Hepatocyte (in vitro differentiated cells): ENCODE measurements at regions not wholly inside any gene's neighbourhood (a gene's known extent, or its start where the extent isn't known, plus 50 kb on each side); places are given as distances from the start of the nearest gene placed in this dataset.
"Not testable (repeated sequence)": the region's sequence is repeated elsewhere in the genome, so short reads cannot be mapped to it uniquely, and the experiment has no call there.

Source experiments
- DNase-seq: peaks from one replicate; pipeline ENCODE4 v3.0.0-alpha.2; 2016; ENCODE audit warnings: low spot score
- H2AFZ ChIP-seq: fragments of 200-600 bp; sonication (generic); 2 replicates; pipeline ENCODE4 v1.6.0; 2016; ENCODE audit warnings: antibody characterized with exemption, mild to moderate bottlenecking
- H3K27ac ChIP-seq: fragments of 200-600 bp; sonication (generic); 2 replicates; pipeline ENCODE4 v1.5.1; 2016; ENCODE audit warnings: mild to moderate bottlenecking
- H3K27me3 ChIP-seq: fragments of 200-600 bp; sonication (generic); 2 replicates; pipeline ENCODE4 v1.6.1; 2016
- H3K36me3 ChIP-seq: fragments of 200-600 bp; sonication (generic); replicated peaks from 2 replicates; pipeline ENCODE4 v1.5.1; 2016; ENCODE audit warnings: low read depth; ENCODE audit not compliant: insufficient read depth
- H3K4me1 ChIP-seq: fragments of 200-600 bp; sonication (generic); 2 replicates; pipeline ENCODE4 v1.5.1; 2016; ENCODE audit warnings: mild to moderate bottlenecking, moderate library complexity; ENCODE audit not compliant: insufficient read depth
- H3K4me2 ChIP-seq: fragments of 200-600 bp; sonication (generic); 2 replicates; pipeline ENCODE4 v1.6.0; 2016
- H3K4me3 ChIP-seq: fragments of 200-600 bp; sonication (generic); 2 replicates; pipeline ENCODE4 v1.5.1; 2016; ENCODE audit warnings: mild to moderate bottlenecking
- H3K79me2 ChIP-seq: fragments of 200-600 bp; sonication (generic); 2 replicates; pipeline ENCODE4 v1.6.0; 2017; ENCODE audit warnings: mild to moderate bottlenecking
- H3K9me2 ChIP-seq: fragments of 200-600 bp; sonication (generic); replicated peaks from 2 replicates; pipeline ENCODE4 v1.6.0; 2017; ENCODE audit warnings: mild to moderate bottlenecking; ENCODE audit not compliant: insufficient read depth
- H3K9me3 ChIP-seq: fragments of 200-600 bp; sonication (generic); 2 replicates; pipeline ENCODE4 v1.5.1; 2016; ENCODE audit warnings: low read depth, mild to moderate bottlenecking
- H4K20me1 ChIP-seq: fragments of 200-600 bp; sonication (generic); 2 replicates; pipeline ENCODE4 v1.6.0; 2016; ENCODE audit warnings: mild to moderate bottlenecking; ENCODE audit not compliant: insufficient read depth, poor library complexity, severe bottlenecking
- CTCF ChIP-seq: fragments of 200-600 bp; sonication (generic); IDR thresholded peaks from 2 replicates; pipeline ENCODE4 v1.5.1; 2016; ENCODE audit warnings: antibody characterized with exemption, mild to moderate bottlenecking; ENCODE audit not compliant: poor library complexity
- EZH2 ChIP-seq: fragments of 200-600 bp; sonication (generic); IDR thresholded peaks from 2 replicates; pipeline ENCODE4 v1.6.1; 2016; ENCODE audit warnings: antibody characterized with exemption, mild to moderate bottlenecking, borderline replicate concordance
- EZH2phosphoT487 ChIP-seq: fragments of 200-600 bp; sonication (generic); IDR thresholded peaks from one replicate; pipeline ENCODE4 v1.6.1; 2018; ENCODE audit warnings: antibody characterized with exemption, mild to moderate bottlenecking, low read depth, moderate library complexity; ENCODE audit not compliant: unreplicated experiment, severe bottlenecking
- WGBS: methylation state at CpG from one replicate; pipeline ENCODE4 v1.1.6; 2016; ENCODE audit warnings: low lambda C conversion rate; ENCODE audit errors: missing lambda C conversion rate; 5-methylcytosine and 5-hydroxymethylcytosine counted together

- H3K4me3 ChIP-seq, result no peak overlapping the region
- no peak for DNase-seq
- no peaks in the 10 kb centered on the region for H3K9me3 ChIP-seq
- no peaks in the 10 kb centered on the region for H3K9me2 ChIP-seq
- H3K27ac ChIP-seq, result no peak overlapping the region
- TF ChIP-seq CTCF (no peak), EZH2 (no peak), EZH2phosphoT487 (no peak)
- no peaks in the 10 kb centered on the region for H3K36me3 ChIP-seq
- H4K20me1 ChIP-seq, result no peaks in the 10 kb centered on the region
- H3K27me3 ChIP-seq, result no peaks in the 10 kb centered on the region
- 90% methylated on average over 11 of the region's 11 CpGs for WGBS
- no peaks in the 10 kb centered on the region for H3K4me1 ChIP-seq
- H2AFZ ChIP-seq, result no peak overlapping the region
- no peaks in the 10 kb centered on the region for H3K79me2 ChIP-seq
- H3K4me2 ChIP-seq, result no peak overlapping the region
Observed at GRCh38 chr15:25247407-25248038, 191.3 kb downstream of the UBE3A start.

- H3K79me2 ChIP-seq, H3K9me3 ChIP-seq, H3K36me3 ChIP-seq, DNase-seq, H3K9me2 ChIP-seq, H2AFZ ChIP-seq, H3K27me3 ChIP-seq, H3K4me3 ChIP-seq, H4K20me1 ChIP-seq, H3K4me2 ChIP-seq, H3K4me1 ChIP-seq, H3K27ac ChIP-seq: not testable (repeated sequence)
- 80% methylated on average over 4 of the region's 6 CpGs for WGBS
Observed at GRCh38 chr15:25248087-25248486, 190.7 kb downstream of the UBE3A start.

GRCh38 chr15:25248583-25249235 lies 190.1 kb downstream of the UBE3A start:
- no peaks in the 10 kb centered on the region for H3K27me3 ChIP-seq
- no peaks in the 10 kb centered on the region for H3K4me1 ChIP-seq
- H4K20me1 ChIP-seq, result no peaks in the 10 kb centered on the region
- H2AFZ ChIP-seq, result no peak overlapping the region
- H3K4me3 ChIP-seq, result no peak overlapping the region
- no peak overlapping the region for H3K4me2 ChIP-seq
- H3K9me2 ChIP-seq, result no peaks in the 10 kb centered on the region
- no peaks in the 10 kb centered on the region for H3K9me3 ChIP-seq
- no peaks in the 10 kb centered on the region for H3K36me3 ChIP-seq
- 93% methylated on average over 8 of the region's 8 CpGs for WGBS
- DNase-seq, result no peak
- no peak overlapping the region for H3K27ac ChIP-seq
- TF ChIP-seq EZH2phosphoT487, result no peak
- TF ChIP-seq EZH2, result no peak
- TF ChIP-seq CTCF, result no peak
- no peaks in the 10 kb centered on the region for H3K79me2 ChIP-seq

- no peak overlapping the region for H3K4me3 ChIP-seq
- no peak overlapping the region for H2AFZ ChIP-seq
- no peak for TF ChIP-seq EZH2
- no peak for TF ChIP-seq EZH2phosphoT487
- TF ChIP-seq CTCF, result no peak
- H3K27ac ChIP-seq, result no peak overlapping the region
- H3K36me3 ChIP-seq, result no peaks in the 10 kb centered on the region
- WGBS, result 88% methylated on average over 11 of the region's 13 CpGs
- no peaks in the 10 kb centered on the region for H3K27me3 ChIP-seq
- H3K4me1 ChIP-seq, result no peaks in the 10 kb centered on the region
- no peaks in the 10 kb centered on the region for H3K9me3 ChIP-seq
- H3K79me2 ChIP-seq, result no peaks in the 10 kb centered on the region
- DNase-seq, result no peak
- H3K9me2 ChIP-seq, result no peaks in the 10 kb centered on the region
- no peak overlapping the region for H3K4me2 ChIP-seq
- no peaks in the 10 kb centered on the region for H4K20me1 ChIP-seq
Observed at GRCh38 chr15:25249236-25250010, 189.4 kb downstream of the UBE3A start.
